Trophoblast cell (in vitro differentiated cells and primary cell): ENCODE measurements at regions not wholly inside any gene's neighbourhood (a gene's known extent, or its start where the extent isn't known, plus 50 kb on each side); places are given as distances from the start of the nearest gene placed in this dataset.

ENCODE experiments used
- DNase-seq, 2 donors: peaks; one replicate each; pipeline ENCODE4 v3.0.0-alpha.2; 2016
- H2AFZ ChIP-seq: 2 replicates; pipeline ENCODE4 v1.6.1; 2013; ENCODE audit warnings: low read length, moderate library complexity, mild to moderate bottlenecking; ENCODE audit not compliant: insufficient read depth, poor library complexity
- H2AK5ac ChIP-seq: 2 replicates; pipeline ENCODE4 v1.6.1; 2013; ENCODE audit warnings: mild to moderate bottlenecking, low read length
- H2BK120ac ChIP-seq: 2 replicates; pipeline ENCODE4 v1.6.1; 2013; ENCODE audit warnings: low read length, mild to moderate bottlenecking, moderate library complexity; ENCODE audit not compliant: insufficient read depth, poor library complexity
- H2BK12ac ChIP-seq: 2 replicates; pipeline ENCODE4 v1.6.1; 2013; ENCODE audit warnings: mild to moderate bottlenecking, low read length, moderate library complexity
- H2BK5ac ChIP-seq: 2 replicates; pipeline ENCODE4 v1.6.1; 2013; ENCODE audit warnings: low read length, low read depth, moderate library complexity, mild to moderate bottlenecking; ENCODE audit not compliant: poor library complexity
- H3K14ac ChIP-seq: 2 replicates; pipeline ENCODE4 v1.6.1; 2013; ENCODE audit warnings: mild to moderate bottlenecking, low read length
- H3K18ac ChIP-seq: 2 replicates; pipeline ENCODE4 v1.6.1; 2013; ENCODE audit warnings: mild to moderate bottlenecking, low read length
- H3K23ac ChIP-seq: 2 replicates; pipeline ENCODE4 v1.6.1; 2013; ENCODE audit warnings: low read length
- H3K27ac ChIP-seq: 2 replicates; pipeline ENCODE4 v1.5.1; 2013; ENCODE audit warnings: low read depth, mild to moderate bottlenecking, inconsistent platforms, low read length, moderate library complexity
- H3K27me3 ChIP-seq: 2 replicates; pipeline ENCODE4 v1.6.1; 2013; ENCODE audit warnings: inconsistent platforms, mild to moderate bottlenecking, low read length, moderate library complexity; ENCODE audit not compliant: insufficient read depth
- H3K36me3 ChIP-seq, 2 experiments: 1 replicate in 1 of 2; 2 replicates in 1 of 2; pipeline ENCODE4 v1.6.1; 2013; ENCODE audit warnings: low read length in 2 of 2, mild to moderate bottlenecking in 2 of 2, moderate library complexity in 1 of 2; ENCODE audit not compliant: insufficient read depth in 2 of 2, control insufficient read depth in 1 of 2
- H3K4ac ChIP-seq: 2 replicates; pipeline ENCODE4 v1.6.1; 2013; ENCODE audit warnings: low read depth, mild to moderate bottlenecking, low read length, moderate library complexity
- H3K4me1 ChIP-seq, 2 experiments: 1 replicate in 1 of 2; 2 replicates in 1 of 2; pipeline ENCODE4 v1.6.1; 2013; ENCODE audit warnings: low read length in 2 of 2, mild to moderate bottlenecking in 2 of 2, moderate library complexity in 1 of 2; ENCODE audit not compliant: insufficient read depth in 2 of 2, control insufficient read depth in 1 of 2
- H3K4me2 ChIP-seq: 2 replicates; pipeline ENCODE4 v1.6.1; 2013; ENCODE audit warnings: inconsistent platforms, mild to moderate bottlenecking, low read length, moderate library complexity
- H3K4me3 ChIP-seq: 2 replicates; pipeline ENCODE4 v1.5.1; 2013; ENCODE audit warnings: mild to moderate bottlenecking, low read depth, low read length, inconsistent platforms
- H3K79me1 ChIP-seq: one replicate; pipeline ENCODE4 v1.6.1; 2013; ENCODE audit warnings: low read length
- H3K79me2 ChIP-seq: 2 replicates; pipeline ENCODE4 v1.6.1; 2013; ENCODE audit warnings: low read length, mild to moderate bottlenecking; ENCODE audit not compliant: control insufficient read depth, insufficient read depth, poor library complexity
- H3K9ac ChIP-seq: 2 replicates; pipeline ENCODE4 v1.6.1; 2013; ENCODE audit warnings: mild to moderate bottlenecking, low read length
- H3K9me3 ChIP-seq: 2 replicates; pipeline ENCODE4 v1.6.1; 2013; ENCODE audit warnings: low read depth, mild to moderate bottlenecking, control low read depth, inconsistent platforms, low read length; ENCODE audit not compliant: insufficient read depth
- H4K12ac ChIP-seq: 2 replicates; pipeline ENCODE4 v1.6.1; 2013; ENCODE audit warnings: low read depth, mild to moderate bottlenecking, low read length, moderate library complexity
- H4K8ac ChIP-seq: 2 replicates; pipeline ENCODE4 v1.6.1; 2013; ENCODE audit warnings: low read depth, mild to moderate bottlenecking, low read length, moderate library complexity
- H4K91ac ChIP-seq: one replicate; pipeline ENCODE4 v1.6.1; 2013; ENCODE audit warnings: low read depth, mild to moderate bottlenecking, low read length, moderate library complexity
- WGBS: extraction: QIAGEN DNeasy Blood & Tissue Kit; methylation state at CpG from one replicate; pipeline ENCODE4 v1.1.7; 2013; ENCODE audit warnings: missing lambda C conversion rate; ENCODE audit not compliant: insufficient read length, insufficient coverage; ENCODE audit errors: extremely low coverage; 5-methylcytosine and 5-hydroxymethylcytosine counted together

DNA sequence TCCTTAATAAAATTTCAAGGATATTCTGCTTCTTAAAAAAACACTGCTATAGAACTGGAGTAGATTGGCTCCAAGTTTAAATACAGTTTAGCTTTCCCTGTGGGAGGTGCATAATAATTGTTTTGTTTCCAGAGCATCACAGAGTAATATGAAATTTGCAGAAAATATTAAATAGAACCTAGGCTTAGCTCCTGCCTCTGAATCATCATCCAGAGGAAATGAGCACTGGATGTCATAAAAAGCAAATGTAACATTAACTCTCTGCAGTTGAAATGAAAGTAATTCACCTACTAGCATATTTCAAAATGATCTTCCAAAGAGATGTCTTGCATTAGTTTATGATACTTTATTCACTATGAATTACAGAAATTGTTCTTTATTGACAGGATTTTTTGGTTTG, 769.8 kb downstream of the C12orf50 start:
- H2AK5ac ChIP-seq: no peak overlapping the region
- no peak for DNase-seq
- H3K4ac ChIP-seq: no peak overlapping the region
- no peaks in the 10 kb centered on the region for H3K79me1 ChIP-seq
- H3K27me3 ChIP-seq: no peaks in the 10 kb centered on the region
- H3K18ac ChIP-seq: no peak overlapping the region
- H3K4me2 ChIP-seq: no peak overlapping the region
- H3K23ac ChIP-seq: no peak overlapping the region
- H3K36me3 ChIP-seq: no peaks in the 10 kb centered on the region
- H2BK5ac ChIP-seq: no peak overlapping the region
- H2BK12ac ChIP-seq: no peak overlapping the region
- H3K79me2 ChIP-seq: no peaks in the 10 kb centered on the region
- no peak overlapping the region for H3K4me3 ChIP-seq
- no peak overlapping the region for H4K8ac ChIP-seq
- no peaks in the 10 kb centered on the region for H3K9me3 ChIP-seq
- no peak overlapping the region for H2AFZ ChIP-seq
- no peak overlapping the region for H4K91ac ChIP-seq
- H2BK120ac ChIP-seq: no peak overlapping the region
- no peak overlapping the region for H3K27ac ChIP-seq
- H3K9ac ChIP-seq: no peak overlapping the region
- H3K4me1 ChIP-seq: no peaks in the 10 kb centered on the region
- no peak overlapping the region for H3K14ac ChIP-seq
- no peak overlapping the region for H4K12ac ChIP-seq

DNA sequence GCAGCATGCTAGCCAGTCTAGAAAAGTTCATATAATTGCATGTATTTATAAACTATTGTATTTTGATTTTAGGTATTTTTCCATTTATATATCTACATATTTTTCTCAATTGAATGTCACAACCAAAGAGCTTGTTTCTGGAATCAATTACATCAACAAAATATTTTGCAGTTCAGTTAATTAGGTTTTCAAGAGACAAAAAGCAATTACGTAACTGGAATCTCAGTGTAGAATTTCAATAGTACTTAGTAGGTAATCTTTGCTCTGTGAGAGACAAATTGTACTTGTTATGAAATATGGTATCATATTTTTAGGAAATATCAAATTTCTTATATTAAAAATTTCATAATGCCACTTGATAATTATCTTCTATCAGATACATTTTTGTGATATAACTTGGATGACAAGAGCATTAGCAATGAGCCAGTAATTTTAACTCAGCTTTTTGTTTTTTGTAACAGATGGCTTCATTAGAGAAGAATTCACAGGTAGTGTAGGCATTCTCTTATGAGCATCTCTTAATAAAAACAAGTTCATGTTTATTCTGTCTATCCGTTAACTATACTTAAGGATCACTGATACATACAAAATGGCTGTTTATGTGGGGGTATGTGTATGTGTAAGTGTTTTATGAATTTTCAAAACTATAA, 774.7 kb downstream of the C12orf50 start:
- H2AFZ ChIP-seq: no peak overlapping the region

DNA sequence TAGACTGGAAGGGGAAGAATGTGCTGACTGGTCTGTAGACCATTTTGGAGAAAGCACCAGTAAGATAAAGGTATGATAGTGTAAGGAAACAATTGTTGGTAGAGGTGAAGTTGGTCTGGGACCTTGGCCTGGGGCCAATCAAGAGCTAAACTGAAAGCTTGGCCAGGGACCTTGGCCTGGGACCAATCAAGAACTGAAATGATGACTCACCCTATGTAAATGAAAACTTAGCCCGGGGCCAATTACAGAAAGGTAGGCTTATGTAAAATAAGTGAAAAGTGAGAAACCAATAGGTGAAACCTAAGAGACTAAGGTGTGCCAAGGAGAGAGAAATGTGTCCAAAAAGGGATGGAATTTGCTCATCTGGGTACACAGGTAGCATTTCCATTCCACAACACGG, 776.0 kb downstream of the C12orf50 start:
- H3K27ac ChIP-seq: no peak overlapping the region
- H3K9ac ChIP-seq: no peak overlapping the region
- no peaks in the 10 kb centered on the region for H3K79me1 ChIP-seq
- no peak overlapping the region for H2BK120ac ChIP-seq
- H3K18ac ChIP-seq: no peak overlapping the region
- H3K23ac ChIP-seq: no peak overlapping the region
- DNase-seq: peak in 1 of 2 donors; percentile 19
- H2BK12ac ChIP-seq: no peak overlapping the region
- WGBS: no CpG with 5 or more reads among the region's 2 CpGs
- H4K91ac ChIP-seq: no peak overlapping the region
- H2AFZ ChIP-seq: no peak overlapping the region
- H3K4me3 ChIP-seq: no peak overlapping the region
- no peak overlapping the region for H3K4ac ChIP-seq
- no peaks in the 10 kb centered on the region for H3K27me3 ChIP-seq
- H3K36me3 ChIP-seq: no peaks in the 10 kb centered on the region
- H3K9me3 ChIP-seq: no peaks in the 10 kb centered on the region
- no peaks in the 10 kb centered on the region for H3K79me2 ChIP-seq
- no peaks in the 10 kb centered on the region for H3K4me1 ChIP-seq
- H3K14ac ChIP-seq: no peak overlapping the region
- no peak overlapping the region for H4K8ac ChIP-seq
- H2BK5ac ChIP-seq: no peak overlapping the region
- H4K12ac ChIP-seq: no peak overlapping the region
- H3K4me2 ChIP-seq: no peak overlapping the region
- H2AK5ac ChIP-seq: no peak overlapping the region

More for the DNA sequence above, 774.7 kb downstream of the C12orf50 start:
- no peak overlapping the region for H3K9ac ChIP-seq
- H3K4me1 ChIP-seq: no peaks in the 10 kb centered on the region
- H3K27ac ChIP-seq: no peak overlapping the region
- H2BK120ac ChIP-seq: no peak overlapping the region
- no peak overlapping the region for H2AK5ac ChIP-seq
- peak in 1 of 2 donors; percentile 55 for DNase-seq
- no peak overlapping the region for H2BK5ac ChIP-seq
- H3K27me3 ChIP-seq: no peaks in the 10 kb centered on the region
- no peak overlapping the region for H3K18ac ChIP-seq
- no peak overlapping the region for H3K14ac ChIP-seq
- H4K12ac ChIP-seq: no peak overlapping the region
- WGBS: no CpG with 5 or more reads among the region's 2 CpGs
- no peaks in the 10 kb centered on the region for H3K9me3 ChIP-seq
- H2BK12ac ChIP-seq: no peak overlapping the region
- H4K8ac ChIP-seq: no peak overlapping the region
- no peaks in the 10 kb centered on the region for H3K36me3 ChIP-seq
- no peak overlapping the region for H3K4me2 ChIP-seq
- H3K4ac ChIP-seq: no peak overlapping the region
- no peak overlapping the region for H3K23ac ChIP-seq
- H3K79me2 ChIP-seq: no peaks in the 10 kb centered on the region
- no peaks in the 10 kb centered on the region for H3K79me1 ChIP-seq
- no peak overlapping the region for H3K4me3 ChIP-seq
- no peak overlapping the region for H4K91ac ChIP-seq

DNA sequence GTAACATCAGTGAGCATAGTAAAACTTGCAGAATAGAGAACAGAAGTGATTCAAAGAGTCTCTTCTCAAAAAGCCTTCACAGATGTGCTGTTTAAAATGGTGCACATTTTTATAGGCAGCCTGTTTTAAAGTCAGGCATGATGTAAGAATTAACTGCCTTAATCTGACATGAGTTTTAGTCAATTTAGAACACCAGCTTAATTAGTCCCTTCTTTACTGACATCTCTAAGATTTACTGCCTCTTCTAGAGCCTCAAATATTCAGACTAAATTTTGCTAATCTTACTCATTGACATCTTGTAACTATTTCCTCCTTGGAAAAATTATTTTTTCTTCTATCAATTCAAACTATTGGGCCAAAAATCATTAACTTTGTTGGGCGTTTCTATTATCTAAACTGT, 782.5 kb downstream of the C12orf50 start:
- Histone ChIP-seq H3K4ac (no peak overlapping the region), H3K4me1 (no peaks in the 10 kb centered on the region)

More for the DNA sequence above, 782.5 kb downstream of the C12orf50 start:
- no peak overlapping the region for H2AFZ ChIP-seq
- no peak overlapping the region for H4K91ac ChIP-seq
- no peaks in the 10 kb centered on the region for H3K27me3 ChIP-seq
- no peak overlapping the region for H2BK12ac ChIP-seq
- no peak overlapping the region for H2BK5ac ChIP-seq
- DNase-seq: no peak
- no peak overlapping the region for H4K12ac ChIP-seq
- H3K27ac ChIP-seq: no peak overlapping the region
- H3K4me3 ChIP-seq: no peak overlapping the region
- H3K36me3 ChIP-seq: no peaks in the 10 kb centered on the region
- H4K8ac ChIP-seq: no peak overlapping the region
- WGBS: no CpG with 5 or more reads among the region's 1 CpG
- H2BK120ac ChIP-seq: no peak overlapping the region
- H3K18ac ChIP-seq: no peak overlapping the region
- no peaks in the 10 kb centered on the region for H3K79me1 ChIP-seq
- no peak overlapping the region for H3K4me2 ChIP-seq
- H2AK5ac ChIP-seq: no peak overlapping the region
- no peaks in the 10 kb centered on the region for H3K9me3 ChIP-seq
- no peaks in the 10 kb centered on the region for H3K79me2 ChIP-seq
- no peak overlapping the region for H3K23ac ChIP-seq
- H3K14ac ChIP-seq: no peak overlapping the region
- no peak overlapping the region for H3K9ac ChIP-seq
